Smooth muscle cell (in vitro differentiated cells): ENCODE measurements at regions not wholly inside any gene's neighbourhood (a gene's known extent, or its start where the extent isn't known, plus 50 kb on each side); places are given as distances from the start of the nearest gene placed in this dataset.

Experiments
- DNase-seq: peaks from one replicate; lab custom pipeline; 2025; ENCODE audit not compliant: unreplicated experiment; lab: John Stamatoyannopoulos, UW
- H2AFZ ChIP-seq: fragments of 200-600 bp; sonication (generic); 2 replicates; pipeline ENCODE4 v1.6.0; 2016; ENCODE audit warnings: antibody characterized with exemption, low read depth, mild to moderate bottlenecking
- H3F3A ChIP-seq: fragments of 200-600 bp; sonication (generic); 2 replicates; pipeline ENCODE4 v1.6.0; 2017; ENCODE audit warnings: antibody characterized with exemption, low read depth
- H3K27ac ChIP-seq: fragments of 200-600 bp; sonication (generic); 2 replicates; pipeline ENCODE4 v1.5.1; 2016; ENCODE audit warnings: low read depth, mild to moderate bottlenecking
- H3K27me3 ChIP-seq: fragments of 200-600 bp; sonication (generic); 2 replicates; pipeline ENCODE4 v1.6.1; 2016; ENCODE audit warnings: low read depth, mild to moderate bottlenecking
- H3K36me3 ChIP-seq: fragments of 200-600 bp; sonication (generic); 2 replicates; pipeline ENCODE4 v1.5.1; 2016; ENCODE audit warnings: low read depth
- H3K4me1 ChIP-seq: fragments of 200-600 bp; sonication (generic); 2 replicates; pipeline ENCODE4 v1.5.1; 2016; ENCODE audit warnings: low read depth
- H3K4me2 ChIP-seq: fragments of 200-600 bp; sonication (generic); 2 replicates; pipeline ENCODE4 v1.6.0; 2016; ENCODE audit warnings: mild to moderate bottlenecking
- H3K4me3 ChIP-seq: fragments of 200-600 bp; sonication (generic); 2 replicates; pipeline ENCODE4 v1.5.1; 2016; ENCODE audit warnings: mild to moderate bottlenecking
- H3K79me2 ChIP-seq: fragments of 200-600 bp; sonication (generic); 2 replicates; pipeline ENCODE4 v1.6.0; 2016; ENCODE audit warnings: low read depth, mild to moderate bottlenecking
- H3K9ac ChIP-seq: fragments of 200-600 bp; sonication (generic); 2 replicates; pipeline ENCODE4 v1.6.0; 2016; ENCODE audit warnings: low read depth
- H3K9me3 ChIP-seq: fragments of 200-600 bp; sonication (generic); replicated peaks from 2 replicates; pipeline ENCODE4 v1.5.1; 2016; ENCODE audit warnings: low read depth
- H4K20me1 ChIP-seq: fragments of 200-600 bp; sonication (generic); 2 replicates; pipeline ENCODE4 v1.6.0; 2016; ENCODE audit warnings: low read depth
- WGBS: methylation state at CpG from one replicate; pipeline ENCODE4 v1.1.7; 2016; ENCODE audit warnings: low lambda C conversion rate; 5-methylcytosine and 5-hydroxymethylcytosine counted together
- TF ChIP-seq, protein P1 (sequence below): fragments of 200-600 bp; sonication (generic); IDR thresholded peaks from 2 replicates; pipeline ENCODE4 v1.5.1; 2017; ENCODE audit warnings: borderline replicate concordance, mild to moderate bottlenecking, antibody characterized with exemption; ENCODE audit not compliant: insufficient read depth, poor library complexity, severe bottlenecking

DNA sequence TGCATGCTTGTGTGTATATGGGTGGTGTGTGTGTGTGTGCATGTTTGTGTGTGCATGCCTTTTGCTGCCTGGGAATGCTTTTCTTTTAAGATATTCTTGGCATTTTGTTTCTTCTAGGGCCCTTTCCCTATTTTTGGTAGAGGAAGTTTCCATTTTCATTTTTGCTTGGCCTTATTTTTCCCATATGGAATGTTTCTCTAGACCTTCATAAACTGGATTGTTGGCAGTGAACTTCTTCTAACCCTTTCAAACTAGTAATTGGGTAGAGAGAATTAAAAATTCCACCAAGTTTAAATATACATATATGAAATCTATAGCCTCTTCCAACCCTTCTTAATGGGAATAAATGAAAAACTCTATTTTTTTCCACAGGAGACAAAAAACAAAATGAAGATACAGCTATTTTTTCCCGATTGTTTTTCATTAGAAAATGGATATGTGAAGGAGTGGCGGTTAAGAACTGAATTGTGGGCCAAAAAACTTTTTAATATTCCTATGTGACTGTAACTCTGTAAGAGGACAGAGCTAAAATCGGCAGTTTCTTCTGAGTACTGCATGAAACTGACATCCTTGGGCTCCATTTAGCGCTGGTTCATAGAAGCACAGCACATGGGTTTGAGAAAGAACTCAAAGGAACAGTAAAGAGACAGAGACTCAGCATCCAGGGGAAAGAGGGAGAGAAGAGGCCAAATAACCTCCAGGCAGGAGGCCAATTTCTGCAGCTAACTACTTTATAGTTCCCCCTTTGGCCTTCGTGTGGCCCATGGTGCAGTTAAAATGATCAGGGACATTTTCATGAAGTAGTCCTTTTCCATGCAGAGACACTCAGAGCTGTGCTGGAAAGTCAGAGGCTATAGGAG lies 102.1 kb downstream of the TMEM170B start:
- no peaks in the 10 kb centered on the region for H3K4me1 ChIP-seq
- H2AFZ ChIP-seq = no peak overlapping the region
- H3K36me3 ChIP-seq = no peaks in the 10 kb centered on the region
- no peak for DNase-seq
- H3K9me3 ChIP-seq = no peaks in the 10 kb centered on the region
- H3K79me2 ChIP-seq = no peaks in the 10 kb centered on the region
- no peak overlapping the region for H3K27ac ChIP-seq
- no peak overlapping the region for H3K4me2 ChIP-seq
- H3K4me3 ChIP-seq = no peak overlapping the region
- 94% methylated on average over 5 of the region's 5 CpGs for WGBS
- H4K20me1 ChIP-seq = no peaks in the 10 kb centered on the region
- no peak overlapping the region for H3K9ac ChIP-seq
- TF ChIP-seq, protein P1, sequence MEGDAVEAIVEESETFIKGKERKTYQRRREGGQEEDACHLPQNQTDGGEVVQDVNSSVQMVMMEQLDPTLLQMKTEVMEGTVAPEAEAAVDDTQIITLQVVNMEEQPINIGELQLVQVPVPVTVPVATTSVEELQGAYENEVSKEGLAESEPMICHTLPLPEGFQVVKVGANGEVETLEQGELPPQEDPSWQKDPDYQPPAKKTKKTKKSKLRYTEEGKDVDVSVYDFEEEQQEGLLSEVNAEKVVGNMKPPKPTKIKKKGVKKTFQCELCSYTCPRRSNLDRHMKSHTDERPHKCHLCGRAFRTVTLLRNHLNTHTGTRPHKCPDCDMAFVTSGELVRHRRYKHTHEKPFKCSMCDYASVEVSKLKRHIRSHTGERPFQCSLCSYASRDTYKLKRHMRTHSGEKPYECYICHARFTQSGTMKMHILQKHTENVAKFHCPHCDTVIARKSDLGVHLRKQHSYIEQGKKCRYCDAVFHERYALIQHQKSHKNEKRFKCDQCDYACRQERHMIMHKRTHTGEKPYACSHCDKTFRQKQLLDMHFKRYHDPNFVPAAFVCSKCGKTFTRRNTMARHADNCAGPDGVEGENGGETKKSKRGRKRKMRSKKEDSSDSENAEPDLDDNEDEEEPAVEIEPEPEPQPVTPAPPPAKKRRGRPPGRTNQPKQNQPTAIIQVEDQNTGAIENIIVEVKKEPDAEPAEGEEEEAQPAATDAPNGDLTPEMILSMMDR = no peak
- no peaks in the 10 kb centered on the region for H3F3A ChIP-seq
- no peaks in the 10 kb centered on the region for H3K27me3 ChIP-seq

DNA sequence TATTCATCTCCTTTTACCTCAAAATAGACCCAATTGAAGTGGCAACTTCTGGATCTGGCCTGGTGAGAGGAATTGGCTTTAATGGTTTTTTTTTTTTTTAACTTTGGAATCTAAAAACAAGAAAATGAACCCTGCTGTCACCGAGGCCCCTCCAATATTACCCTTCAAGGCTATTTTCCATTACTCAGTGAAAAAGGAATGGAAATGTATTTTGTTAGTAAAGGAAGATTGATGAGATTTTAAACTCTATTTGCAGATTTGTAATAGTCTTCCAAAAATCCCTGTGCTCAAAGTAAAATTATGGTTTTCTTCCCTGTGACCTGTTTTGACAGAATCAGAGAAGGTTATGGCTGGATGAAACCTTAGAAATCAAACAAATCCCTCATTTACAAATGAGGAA lies 102.9 kb downstream of the TMEM170B start:
- TF ChIP-seq, protein P1 = no peak
- WGBS = 88% methylated on average over 1 of the region's 1 CpG
- Histone ChIP-seq H3K4me3 (no peak overlapping the region), H3K4me1 (no peaks in the 10 kb centered on the region), H3K4me2 (no peak overlapping the region), H3K36me3 (no peaks in the 10 kb centered on the region), H3K27me3 (no peaks in the 10 kb centered on the region), H2AFZ (no peak overlapping the region), H3K27ac (no peak overlapping the region), H3K79me2 (no peaks in the 10 kb centered on the region), H3K9me3 (no peaks in the 10 kb centered on the region), H3K9ac (no peak overlapping the region), H4K20me1 (no peaks in the 10 kb centered on the region), H3F3A (no peaks in the 10 kb centered on the region)
- DNase-seq = no peak

- DNase-seq = no peak
- H3K27ac ChIP-seq = no peak overlapping the region
- H3K4me3 ChIP-seq = no peak overlapping the region
- no peak overlapping the region for H2AFZ ChIP-seq
- no peaks in the 10 kb centered on the region for H3K9me3 ChIP-seq
- no peak overlapping the region for H3K9ac ChIP-seq
- H3K4me2 ChIP-seq = no peak overlapping the region
- TF ChIP-seq, protein P1 = no peak
- no peaks in the 10 kb centered on the region for H3K27me3 ChIP-seq
- no peaks in the 10 kb centered on the region for H3F3A ChIP-seq
- H3K4me1 ChIP-seq = no peaks in the 10 kb centered on the region
- no peaks in the 10 kb centered on the region for H3K79me2 ChIP-seq
- H4K20me1 ChIP-seq = no peaks in the 10 kb centered on the region
- WGBS = 100% methylated on average over 2 of the region's 2 CpGs
- no peaks in the 10 kb centered on the region for H3K36me3 ChIP-seq
These were observed 106.5 kb downstream of the TMEM170B start for GRCh38 chr6:11644071-11644470.

DNA sequence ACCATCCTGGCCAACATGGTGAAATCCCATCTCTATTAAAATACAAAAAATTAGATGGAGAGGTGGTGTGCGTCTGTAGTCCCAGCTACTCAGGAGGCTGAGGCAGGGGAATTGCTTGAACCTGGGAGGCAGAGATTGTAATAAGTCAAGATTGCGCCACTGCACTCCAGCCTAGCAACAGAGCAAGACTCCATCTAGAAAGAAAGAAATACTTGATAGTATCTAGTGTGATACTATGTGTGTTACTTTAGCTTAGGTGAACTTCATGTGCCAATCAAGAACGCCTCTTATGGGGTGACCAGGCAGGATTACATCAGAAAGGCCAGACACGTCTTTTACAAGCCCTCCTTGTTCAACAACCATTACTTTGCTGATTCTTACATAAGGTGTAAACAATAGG lies 107.1 kb downstream of the TMEM170B start:
- no peaks in the 10 kb centered on the region for H4K20me1 ChIP-seq
- H3K9me3 ChIP-seq = no peaks in the 10 kb centered on the region
- WGBS = 87% methylated on average over 4 of the region's 4 CpGs
- no peak overlapping the region for H2AFZ ChIP-seq
- H3K27me3 ChIP-seq = no peaks in the 10 kb centered on the region
- H3F3A ChIP-seq = no peaks in the 10 kb centered on the region
- H3K9ac ChIP-seq = no peak overlapping the region
- H3K4me3 ChIP-seq = no peak overlapping the region
- H3K79me2 ChIP-seq = no peaks in the 10 kb centered on the region
- TF ChIP-seq, protein P1 = no peak
- H3K4me2 ChIP-seq = no peak overlapping the region
- DNase-seq = no peak
- peaks cover 2% of the 10 kb centered on the region for H3K4me1 ChIP-seq
- no peak overlapping the region for H3K27ac ChIP-seq
- H3K36me3 ChIP-seq = no peaks in the 10 kb centered on the region
